ENCODE measurements at regions not wholly inside any gene's neighbourhood (a gene's known extent, or its start where the extent isn't known, plus 50 kb on each side); places are given as distances from the start of the nearest gene placed in this dataset.

DNA sequence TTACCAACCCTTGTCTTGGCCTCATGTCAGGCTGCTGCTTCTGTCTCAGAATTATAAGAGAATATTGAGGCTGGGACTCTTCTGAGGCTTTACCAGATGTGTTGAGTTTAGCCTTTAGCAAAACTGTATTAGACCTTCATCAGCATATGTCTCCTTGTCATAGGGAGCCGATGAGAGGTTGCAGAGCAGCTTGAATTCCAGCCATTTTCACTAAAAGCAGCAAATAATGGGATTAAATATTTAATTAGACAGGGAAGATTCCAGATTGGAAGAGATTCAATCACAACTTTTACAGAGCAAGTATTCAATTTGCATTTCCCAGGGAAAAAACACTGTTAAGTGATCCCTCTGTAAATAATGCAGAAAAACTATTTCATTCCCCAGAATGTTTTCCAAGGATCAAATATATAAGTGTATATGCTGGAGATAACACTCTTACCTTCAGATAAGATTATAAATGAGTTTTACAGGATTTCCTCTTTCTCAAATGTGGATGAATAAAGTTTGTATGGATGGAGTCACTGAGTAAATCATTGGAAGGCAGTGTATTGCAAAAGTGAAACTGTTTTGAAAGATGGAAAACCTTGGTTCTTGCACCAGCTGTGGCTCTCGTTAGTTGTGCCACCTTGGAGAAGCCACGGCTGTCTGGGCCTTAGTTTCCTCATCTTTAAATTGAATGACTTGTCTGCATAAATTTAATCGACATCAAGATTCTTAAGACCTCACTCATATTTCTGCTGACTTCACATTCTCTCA, 466.4 kb upstream of the SGO1 start:
- H3K9me3 ChIP-seq = peaks cover 0 to 31% (median 14%) of the 10 kb centered on the region in 8 donors
- no peaks in the 10 kb centered on the region for H3K27me3 ChIP-seq (replicated peaks in 1 of 7)
- no peak for DNase-seq
- no peaks in the 10 kb centered on the region for H3K4me1 ChIP-seq
- TF ChIP-seq POLR2A (IDR thresholded peaks at IDR 0.05) = no peak
- TF ChIP-seq, protein P1, sequence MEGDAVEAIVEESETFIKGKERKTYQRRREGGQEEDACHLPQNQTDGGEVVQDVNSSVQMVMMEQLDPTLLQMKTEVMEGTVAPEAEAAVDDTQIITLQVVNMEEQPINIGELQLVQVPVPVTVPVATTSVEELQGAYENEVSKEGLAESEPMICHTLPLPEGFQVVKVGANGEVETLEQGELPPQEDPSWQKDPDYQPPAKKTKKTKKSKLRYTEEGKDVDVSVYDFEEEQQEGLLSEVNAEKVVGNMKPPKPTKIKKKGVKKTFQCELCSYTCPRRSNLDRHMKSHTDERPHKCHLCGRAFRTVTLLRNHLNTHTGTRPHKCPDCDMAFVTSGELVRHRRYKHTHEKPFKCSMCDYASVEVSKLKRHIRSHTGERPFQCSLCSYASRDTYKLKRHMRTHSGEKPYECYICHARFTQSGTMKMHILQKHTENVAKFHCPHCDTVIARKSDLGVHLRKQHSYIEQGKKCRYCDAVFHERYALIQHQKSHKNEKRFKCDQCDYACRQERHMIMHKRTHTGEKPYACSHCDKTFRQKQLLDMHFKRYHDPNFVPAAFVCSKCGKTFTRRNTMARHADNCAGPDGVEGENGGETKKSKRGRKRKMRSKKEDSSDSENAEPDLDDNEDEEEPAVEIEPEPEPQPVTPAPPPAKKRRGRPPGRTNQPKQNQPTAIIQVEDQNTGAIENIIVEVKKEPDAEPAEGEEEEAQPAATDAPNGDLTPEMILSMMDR (IDR thresholded peaks at IDR 0.05 in 8 of 11, conservative IDR thresholded peaks at IDR 0.05 in 3 of 11) = no peak
- no peak for TF ChIP-seq POLR2AphosphoS5 (IDR thresholded peaks at IDR 0.05)
- no peak overlapping the region for H3K27ac ChIP-seq
- intact Hi-C loops (cut with DNase I; ENCODE audit: low total_unique reads) = no loop called here
- H3K4me3 ChIP-seq = no peak overlapping the region
- no peaks in the 10 kb centered on the region for H3K36me3 ChIP-seq
- WGBS, 5 donors = 61 to 79% (median 70%) methylated on average over 4 of the region's 4 CpGs

DNA sequence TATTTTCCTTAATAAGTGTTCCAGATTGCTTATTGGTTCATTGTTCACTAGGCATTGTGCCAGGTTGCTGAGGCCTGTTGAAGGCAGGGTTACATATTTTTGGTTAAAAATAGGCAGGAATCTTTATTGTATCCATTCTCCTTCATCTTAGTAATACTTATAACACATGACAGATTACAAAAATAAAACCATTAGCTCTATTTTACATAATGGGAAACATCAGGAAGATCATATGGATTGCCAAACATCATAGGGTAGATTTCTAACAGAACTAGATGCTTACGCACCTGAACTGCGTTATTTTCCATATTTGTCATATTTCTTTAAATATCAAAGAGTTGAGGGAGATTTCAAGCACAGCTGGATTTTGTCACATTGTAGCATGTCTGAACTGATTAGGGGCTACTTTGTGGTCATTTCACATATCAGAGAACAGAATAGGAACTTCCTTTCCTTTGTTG, 462.9 kb upstream of the SGO1 start:
- Histone ChIP-seq H3K36me3 (no peaks in the 10 kb centered on the region), H3K4me3 (no peak overlapping the region), H3K27ac (no peak overlapping the region), H3K4me1 (no peaks in the 10 kb centered on the region), H3K9me3 (peaks cover 0 to 11% (median 0%) of the 10 kb centered on the region in 8 donors), H3K27me3 (replicated peaks in 1 of 7) (no peaks in the 10 kb centered on the region)
- intact Hi-C loops (cut with DNase I; ENCODE audit: low total_unique reads) = no loop called here
- DNase-seq = no peak
- WGBS, 5 donors = 87 to 97% (median 94%) methylated on average over 2 of the region's 2 CpGs
- TF ChIP-seq, protein P1 (IDR thresholded peaks at IDR 0.05 in 8 of 11, conservative IDR thresholded peaks at IDR 0.05 in 3 of 11) = no peak
- no peak for TF ChIP-seq POLR2A (IDR thresholded peaks at IDR 0.05)
- no peak for TF ChIP-seq POLR2AphosphoS5 (IDR thresholded peaks at IDR 0.05)

DNA sequence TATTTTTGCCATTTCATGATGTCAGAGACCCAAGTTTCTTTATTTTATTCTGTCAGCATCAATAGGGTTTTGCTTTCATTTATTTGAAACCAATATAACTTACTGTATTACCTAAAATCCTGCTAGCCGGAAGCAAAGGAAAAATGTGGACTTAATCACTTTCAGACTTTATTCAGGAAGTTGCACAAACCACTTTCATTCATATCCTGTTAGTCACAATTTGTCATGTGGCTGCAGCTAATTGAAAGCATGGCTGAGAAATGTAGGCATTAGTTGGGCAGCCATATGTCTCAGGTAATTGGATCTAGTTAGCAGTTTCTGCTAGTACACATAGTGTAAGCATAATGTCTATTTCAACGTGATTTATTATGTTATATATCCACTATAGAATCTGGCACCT, 462.3 kb upstream of the SGO1 start:
- Histone ChIP-seq H3K9me3 (peaks cover 0 to 11% (median 0%) of the 10 kb centered on the region in 8 donors), H3K27me3 (replicated peaks in 1 of 7) (no peaks in the 10 kb centered on the region), H3K36me3 (no peaks in the 10 kb centered on the region), H3K4me3 (no peak overlapping the region), H3K27ac (no peak overlapping the region), H3K4me1 (no peaks in the 10 kb centered on the region)
- 48 to 61% (median 57%) methylated on average over 2 of the region's 2 CpGs for WGBS, 5 donors
- TF ChIP-seq, protein P1 (IDR thresholded peaks at IDR 0.05 in 8 of 11, conservative IDR thresholded peaks at IDR 0.05 in 3 of 11) = no peak
- TF ChIP-seq POLR2AphosphoS5 (IDR thresholded peaks at IDR 0.05) (no peak), POLR2A (IDR thresholded peaks at IDR 0.05) (no peak)
- intact Hi-C loops (cut with DNase I; ENCODE audit: low total_unique reads) = no loop called here
- no peak for DNase-seq

DNA sequence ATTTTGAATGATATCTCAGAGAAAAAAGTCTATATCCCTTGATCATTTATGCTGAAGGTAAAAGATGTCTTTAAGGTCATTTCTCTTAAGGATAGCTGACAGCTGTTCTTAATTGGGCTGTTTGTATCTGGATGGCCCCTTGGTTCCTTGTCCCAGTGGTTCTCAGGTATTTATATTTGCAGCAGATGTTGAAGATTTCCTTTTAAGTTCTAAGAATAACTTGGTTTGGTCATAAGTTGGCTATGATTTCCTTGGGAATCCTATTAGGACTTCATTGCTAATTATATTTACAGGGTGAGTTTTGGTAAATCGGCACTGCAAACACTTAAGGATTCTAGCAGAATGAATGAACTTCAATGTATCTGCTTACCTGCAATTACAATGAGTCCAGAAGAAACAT, 460.4 kb upstream of the SGO1 start:
- no peaks in the 10 kb centered on the region for H3K4me1 ChIP-seq
- H3K9me3 ChIP-seq = peaks cover 0 to 7% (median 0%) of the 10 kb centered on the region in 8 donors
- TF ChIP-seq POLR2AphosphoS5 (IDR thresholded peaks at IDR 0.05) (no peak), POLR2A (IDR thresholded peaks at IDR 0.05) (no peak)
- TF ChIP-seq, protein P1 (IDR thresholded peaks at IDR 0.05 in 8 of 11, conservative IDR thresholded peaks at IDR 0.05 in 3 of 11) = no peak
- intact Hi-C loops (cut with DNase I; ENCODE audit: low total_unique reads) = no loop called here
- 83 to 100% (median 87%) methylated on average over 1 of the region's 1 CpG for WGBS, 5 donors
- no peak overlapping the region for H3K27ac ChIP-seq
- H3K27me3 ChIP-seq (replicated peaks in 1 of 7) = no peaks in the 10 kb centered on the region
- no peaks in the 10 kb centered on the region for H3K36me3 ChIP-seq
- DNase-seq = no peak
- H3K4me3 ChIP-seq = no peak overlapping the region

Data from spleen (tissue), 11 donors.